ENCODE measurements at regions not wholly inside any gene's neighbourhood (a gene's known extent, or its start where the extent isn't known, plus 50 kb on each side); places are given as distances from the start of the nearest gene placed in this dataset.

DNA sequence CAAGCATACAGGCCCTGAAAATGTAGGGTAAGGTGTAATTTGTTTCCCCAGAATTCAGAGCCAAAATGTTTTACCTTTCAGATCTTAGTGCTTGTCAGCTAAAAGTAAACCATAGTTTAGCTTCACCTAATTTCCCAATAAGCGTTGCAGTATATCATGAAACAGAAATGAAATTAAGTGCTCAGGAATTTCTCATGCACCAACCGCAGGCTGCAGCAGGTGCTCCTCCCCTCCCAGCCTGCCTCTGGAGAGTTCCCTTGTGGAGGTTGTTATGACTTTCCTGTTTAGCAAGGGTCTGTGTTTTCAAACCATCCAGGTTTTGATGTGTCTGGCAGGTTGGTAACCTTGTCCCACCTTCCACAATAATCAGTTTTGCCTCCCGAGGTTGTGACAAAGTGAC, 118.5 kb downstream of the HLX start:
- no peak overlapping the region for H2AK5ac ChIP-seq (ENCODE audit: low read length)
- H3K4me1 ChIP-seq (ENCODE audit: control insufficient read depth in 1 of 2, insufficient read depth in 2 of 2, low read length in 2 of 2) = no peaks in the 10 kb centered on the region
- no peaks in the 10 kb centered on the region for H3K27me3 ChIP-seq (ENCODE audit: insufficient read depth, low read length)
- H3K9ac ChIP-seq (ENCODE audit: low read length) = no peak overlapping the region
- no peak overlapping the region for H3K27ac ChIP-seq (ENCODE audit: low read depth, low read length)
- no peak overlapping the region for H3K4ac ChIP-seq (ENCODE audit: low read depth, low read length)
- H4K8ac ChIP-seq (ENCODE audit: low read depth, low read length) = no peak overlapping the region
- no peak overlapping the region for H3K18ac ChIP-seq (ENCODE audit: low read length)
- no peak overlapping the region for H2BK12ac ChIP-seq (ENCODE audit: low read length)
- no peak for DNase-seq
- no peak overlapping the region for H2BK120ac ChIP-seq (ENCODE audit: insufficient read depth, low read length, poor library complexity)
- no CpG with 5 or more reads among the region's 3 CpGs for WGBS (ENCODE audit: extremely low coverage, insufficient coverage, insufficient read length)
- H3K79me2 ChIP-seq (ENCODE audit: control insufficient read depth, insufficient read depth, low read length, poor library complexity) = no peaks in the 10 kb centered on the region
- no peak overlapping the region for H3K4me3 ChIP-seq (ENCODE audit: low read depth, low read length)
- H3K14ac ChIP-seq (ENCODE audit: low read length) = no peak overlapping the region
- no peaks in the 10 kb centered on the region for H3K9me3 ChIP-seq (ENCODE audit: insufficient read depth, low read depth, low read length)
- H3K4me2 ChIP-seq (ENCODE audit: low read length) = no peak overlapping the region
- no peaks in the 10 kb centered on the region for H3K79me1 ChIP-seq (ENCODE audit: low read length)
- H4K12ac ChIP-seq (ENCODE audit: low read depth, low read length) = no peak overlapping the region
- no peak overlapping the region for H4K91ac ChIP-seq (ENCODE audit: low read depth, low read length)
- no peak overlapping the region for H3K23ac ChIP-seq (ENCODE audit: low read length)
- no peak overlapping the region for H2AFZ ChIP-seq (ENCODE audit: insufficient read depth, low read length, poor library complexity)
- H3K36me3 ChIP-seq (ENCODE audit: control insufficient read depth in 1 of 2, insufficient read depth in 2 of 2, low read length in 2 of 2) = no peaks in the 10 kb centered on the region
- H2BK5ac ChIP-seq (ENCODE audit: low read depth, low read length, poor library complexity) = no peak overlapping the region

DNA sequence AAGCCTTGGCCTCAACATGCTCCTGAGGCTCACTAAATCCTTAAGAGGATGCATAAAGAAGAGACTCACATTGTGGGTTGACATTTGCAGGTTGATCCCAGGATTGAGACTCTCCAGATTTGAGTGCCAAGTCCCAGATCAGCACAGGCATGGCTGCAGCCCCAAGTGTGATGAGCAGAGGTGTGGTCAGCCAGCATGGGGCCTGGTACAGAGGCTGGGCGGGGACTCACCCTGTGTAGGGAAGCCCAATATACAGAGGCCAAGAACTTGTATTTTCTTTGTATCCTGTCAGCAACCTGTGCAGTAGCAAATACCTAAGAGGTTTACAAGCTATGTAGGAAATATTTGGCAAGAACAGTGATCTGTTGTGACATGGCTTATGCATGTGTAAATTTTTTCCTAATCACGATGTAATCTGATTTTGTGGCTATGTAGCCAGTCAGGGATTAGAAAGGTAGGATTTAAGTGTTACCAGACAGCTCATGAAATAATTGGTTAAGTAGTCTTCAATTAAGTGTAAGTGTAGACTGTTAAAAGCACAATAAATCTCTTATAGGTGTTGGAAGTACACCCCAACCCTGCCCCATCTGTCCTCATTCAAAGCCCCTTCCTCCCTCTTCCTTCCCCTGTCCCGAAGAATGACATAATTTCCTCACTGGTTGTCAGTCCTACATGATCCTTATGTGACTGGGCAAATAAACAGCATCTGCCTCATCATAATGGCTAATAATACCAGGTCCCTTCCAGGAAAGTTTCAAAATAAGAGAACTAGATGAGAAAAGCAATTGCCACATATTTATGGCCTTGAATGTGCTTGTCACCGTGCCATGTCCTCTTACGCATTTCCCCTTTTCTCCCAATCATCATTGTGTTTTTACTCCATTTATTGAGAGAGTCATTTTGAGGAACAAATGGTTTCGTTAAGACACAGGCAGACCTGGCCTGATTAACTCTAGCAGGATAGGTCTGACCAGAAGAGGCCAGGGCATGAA, 120.9 kb downstream of the HLX start:
- H3K4me2 ChIP-seq (ENCODE audit: low read length) = no peak overlapping the region
- no peak overlapping the region for H3K4me3 ChIP-seq (ENCODE audit: low read depth, low read length)
- H3K79me1 ChIP-seq (ENCODE audit: low read length) = no peaks in the 10 kb centered on the region
- H2AFZ ChIP-seq (ENCODE audit: insufficient read depth, low read length, poor library complexity) = no peak overlapping the region
- H3K27me3 ChIP-seq (ENCODE audit: insufficient read depth, low read length) = no peaks in the 10 kb centered on the region
- no peaks in the 10 kb centered on the region for H3K4me1 ChIP-seq (ENCODE audit: control insufficient read depth in 1 of 2, insufficient read depth in 2 of 2, low read length in 2 of 2)
- H2BK5ac ChIP-seq (ENCODE audit: low read depth, low read length, poor library complexity) = no peak overlapping the region
- H3K4ac ChIP-seq (ENCODE audit: low read depth, low read length) = no peak overlapping the region
- no peak overlapping the region for H4K91ac ChIP-seq (ENCODE audit: low read depth, low read length)
- H3K36me3 ChIP-seq (ENCODE audit: control insufficient read depth in 1 of 2, insufficient read depth in 2 of 2, low read length in 2 of 2) = no peaks in the 10 kb centered on the region
- no peak overlapping the region for H4K8ac ChIP-seq (ENCODE audit: low read depth, low read length)
- no peaks in the 10 kb centered on the region for H3K79me2 ChIP-seq (ENCODE audit: control insufficient read depth, insufficient read depth, low read length, poor library complexity)
- no peak overlapping the region for H3K18ac ChIP-seq (ENCODE audit: low read length)
- H3K23ac ChIP-seq (ENCODE audit: low read length) = no peak overlapping the region
- DNase-seq = peak in 1 of 2 donors; percentile 55
- no peak overlapping the region for H4K12ac ChIP-seq (ENCODE audit: low read depth, low read length)
- no peak overlapping the region for H3K14ac ChIP-seq (ENCODE audit: low read length)
- WGBS (ENCODE audit: extremely low coverage, insufficient coverage, insufficient read length) = no CpG with 5 or more reads among the region's 6 CpGs
- no peak overlapping the region for H3K9ac ChIP-seq (ENCODE audit: low read length)
- no peak overlapping the region for H3K27ac ChIP-seq (ENCODE audit: low read depth, low read length)
- no peak overlapping the region for H2BK12ac ChIP-seq (ENCODE audit: low read length)
- H2AK5ac ChIP-seq (ENCODE audit: low read length) = no peak overlapping the region
- no peak overlapping the region for H2BK120ac ChIP-seq (ENCODE audit: insufficient read depth, low read length, poor library complexity)
- H3K9me3 ChIP-seq (ENCODE audit: insufficient read depth, low read depth, low read length) = no peaks in the 10 kb centered on the region

DNA sequence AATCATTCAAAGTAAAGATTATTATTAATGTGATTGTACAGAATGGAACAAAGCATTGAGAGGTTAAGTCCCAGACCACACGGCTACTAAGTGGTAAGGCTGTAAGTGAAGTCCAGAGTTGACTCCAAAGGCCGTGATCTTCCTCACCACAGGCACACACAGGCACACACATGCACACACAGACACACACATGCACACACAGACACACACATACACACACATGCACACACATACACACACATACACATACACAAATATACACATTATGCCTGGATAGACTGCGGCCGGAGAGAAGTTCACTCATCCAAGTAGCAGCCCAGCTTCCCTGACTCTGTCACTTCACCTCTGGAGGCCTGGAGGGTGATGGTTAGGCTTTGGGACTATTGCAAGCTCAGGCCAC, 121.9 kb downstream of the HLX start:
- no CpG with 5 or more reads among the region's 4 CpGs for WGBS (ENCODE audit: extremely low coverage, insufficient coverage, insufficient read length)
- Histone ChIP-seq H3K23ac (ENCODE audit: low read length) (no peak overlapping the region), H4K91ac (ENCODE audit: low read depth, low read length) (no peak overlapping the region), H2AK5ac (ENCODE audit: low read length) (no peak overlapping the region), H3K9ac (ENCODE audit: low read length) (no peak overlapping the region), H3K4me2 (ENCODE audit: low read length) (no peak overlapping the region), H3K27me3 (ENCODE audit: insufficient read depth, low read length) (no peaks in the 10 kb centered on the region), H3K9me3 (ENCODE audit: insufficient read depth, low read depth, low read length) (no peaks in the 10 kb centered on the region), H3K4me1 (ENCODE audit: control insufficient read depth in 1 of 2, insufficient read depth in 2 of 2, low read length in 2 of 2) (no peaks in the 10 kb centered on the region), H2BK5ac (ENCODE audit: low read depth, low read length, poor library complexity) (no peak overlapping the region), H3K4ac (ENCODE audit: low read depth, low read length) (no peak overlapping the region), H2BK12ac (ENCODE audit: low read length) (no peak overlapping the region), H3K14ac (ENCODE audit: low read length) (no peak overlapping the region), H3K4me3 (ENCODE audit: low read depth, low read length) (no peak overlapping the region), H3K79me2 (ENCODE audit: control insufficient read depth, insufficient read depth, low read length, poor library complexity) (no peaks in the 10 kb centered on the region), H4K8ac (ENCODE audit: low read depth, low read length) (no peak overlapping the region), H3K27ac (ENCODE audit: low read depth, low read length) (no peak overlapping the region), H4K12ac (ENCODE audit: low read depth, low read length) (no peak overlapping the region), H2BK120ac (ENCODE audit: insufficient read depth, low read length, poor library complexity) (no peak overlapping the region), H2AFZ (ENCODE audit: insufficient read depth, low read length, poor library complexity) (no peak overlapping the region), H3K79me1 (ENCODE audit: low read length) (no peaks in the 10 kb centered on the region), H3K18ac (ENCODE audit: low read length) (no peak overlapping the region), H3K36me3 (ENCODE audit: control insufficient read depth in 1 of 2, insufficient read depth in 2 of 2, low read length in 2 of 2) (no peaks in the 10 kb centered on the region)
- no peak for DNase-seq

DNA sequence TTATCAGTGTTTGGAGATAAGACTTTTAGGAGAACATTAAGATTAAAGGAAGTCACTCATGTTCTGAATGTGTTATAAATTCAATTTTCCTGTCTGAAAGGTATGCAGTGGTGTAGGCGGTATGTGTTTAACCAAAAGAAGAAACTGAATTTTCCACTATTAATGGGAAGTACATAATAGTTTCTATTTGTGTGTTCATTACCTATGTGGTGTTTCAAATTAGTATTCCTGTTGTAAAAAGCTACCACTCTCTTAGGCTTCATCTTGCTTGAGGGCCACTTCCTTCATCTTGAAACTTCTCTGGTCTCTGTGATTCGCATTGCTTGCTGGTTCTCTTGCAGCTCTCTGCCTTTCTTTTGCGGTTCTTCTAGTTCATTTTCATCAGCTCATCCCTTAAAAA, 123.4 kb downstream of the HLX start:
- Histone ChIP-seq H2AFZ (ENCODE audit: insufficient read depth, low read length, poor library complexity) (no peak overlapping the region), H3K27ac (ENCODE audit: low read depth, low read length) (no peak overlapping the region), H3K27me3 (ENCODE audit: insufficient read depth, low read length) (no peaks in the 10 kb centered on the region), H3K4me3 (ENCODE audit: low read depth, low read length) (no peak overlapping the region), H3K18ac (ENCODE audit: low read length) (no peak overlapping the region), H3K9ac (ENCODE audit: low read length) (no peak overlapping the region), H2BK12ac (ENCODE audit: low read length) (no peak overlapping the region), H3K9me3 (ENCODE audit: insufficient read depth, low read depth, low read length) (no peaks in the 10 kb centered on the region), H3K4me2 (ENCODE audit: low read length) (no peak overlapping the region), H2BK120ac (ENCODE audit: insufficient read depth, low read length, poor library complexity) (no peak overlapping the region), H4K12ac (ENCODE audit: low read depth, low read length) (no peak overlapping the region), H3K4ac (ENCODE audit: low read depth, low read length) (no peak overlapping the region), H4K91ac (ENCODE audit: low read depth, low read length) (no peak overlapping the region), H3K79me1 (ENCODE audit: low read length) (no peaks in the 10 kb centered on the region), H3K23ac (ENCODE audit: low read length) (no peak overlapping the region), H3K14ac (ENCODE audit: low read length) (no peak overlapping the region), H3K4me1 (ENCODE audit: control insufficient read depth in 1 of 2, insufficient read depth in 2 of 2, low read length in 2 of 2) (no peaks in the 10 kb centered on the region), H3K36me3 (ENCODE audit: control insufficient read depth in 1 of 2, insufficient read depth in 2 of 2, low read length in 2 of 2) (no peaks in the 10 kb centered on the region), H2AK5ac (ENCODE audit: low read length) (no peak overlapping the region), H3K79me2 (ENCODE audit: control insufficient read depth, insufficient read depth, low read length, poor library complexity) (no peaks in the 10 kb centered on the region), H4K8ac (ENCODE audit: low read depth, low read length) (no peak overlapping the region), H2BK5ac (ENCODE audit: low read depth, low read length, poor library complexity) (no peak overlapping the region)
- no peak for DNase-seq
- WGBS (ENCODE audit: extremely low coverage, insufficient coverage, insufficient read length) = no CpG with 5 or more reads among the region's 3 CpGs

Measured in trophoblast cell (in vitro differentiated cells and primary cell).